Activated CD4-positive, alpha-beta T cell treated with anti-CD3 and anti-CD28 coated beads for 48 hours (primary cell): ENCODE measurements at regions not wholly inside any gene's neighbourhood (a gene's known extent, or its start where the extent isn't known, plus 50 kb on each side); places are given as distances from the start of the nearest gene placed in this dataset.

Experiments
- DNase-seq: peaks from one replicate; pipeline ENCODE4 v3.0.0-alpha.2; 2020

DNA sequence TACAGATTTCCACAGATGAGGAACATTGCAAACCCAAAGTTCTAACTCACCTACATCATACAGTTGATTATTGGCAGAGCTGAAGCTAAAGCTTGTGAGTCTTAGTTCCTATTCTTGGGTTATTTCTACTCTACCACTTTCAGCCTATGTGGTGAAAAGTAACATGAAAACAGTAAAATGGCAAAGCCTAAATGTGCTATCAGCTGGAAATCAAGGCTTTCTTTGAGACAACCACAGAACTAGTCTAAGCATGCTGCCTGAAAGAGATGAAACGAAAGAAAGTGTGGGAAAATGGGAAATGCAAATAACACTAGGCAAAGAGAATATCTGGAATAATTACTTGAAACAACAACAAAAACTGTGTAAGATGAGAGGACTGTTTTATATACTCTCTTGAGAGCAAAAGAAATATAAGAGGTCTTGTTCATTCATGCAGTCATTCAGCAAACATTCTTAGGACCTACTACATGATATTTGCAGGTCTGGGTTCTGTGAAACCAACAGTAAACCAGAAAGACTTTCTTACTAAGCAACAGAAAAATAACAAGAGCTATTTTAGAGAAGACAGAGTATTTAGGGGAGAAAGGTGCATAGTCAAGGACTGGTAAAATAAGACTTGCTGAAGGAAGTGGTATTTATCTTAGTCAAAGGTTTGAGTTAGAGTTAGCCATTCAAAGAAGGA is 437.1 kb downstream of the HTR7 start:
- no peak for DNase-seq

DNA sequence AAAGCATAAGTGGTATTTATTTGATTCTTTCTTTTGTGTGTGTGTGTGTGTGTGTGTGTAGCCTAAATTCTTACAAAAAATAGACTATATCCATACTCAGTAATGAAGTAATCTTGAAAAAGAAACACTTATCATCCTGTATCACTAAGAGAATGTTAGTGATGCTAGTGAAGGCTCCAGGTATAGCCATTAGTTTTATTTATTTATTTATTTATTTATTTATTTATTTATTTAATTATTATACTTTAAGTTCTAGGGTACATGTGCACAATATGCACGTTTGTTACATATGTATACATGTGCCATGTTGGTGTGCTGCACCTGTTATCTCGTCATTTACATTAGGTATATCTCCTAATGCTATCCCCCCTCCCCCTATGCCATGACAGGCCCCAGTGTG is 436.0 kb downstream of the HTR7 start:
- DNase-seq, result no peak

DNA sequence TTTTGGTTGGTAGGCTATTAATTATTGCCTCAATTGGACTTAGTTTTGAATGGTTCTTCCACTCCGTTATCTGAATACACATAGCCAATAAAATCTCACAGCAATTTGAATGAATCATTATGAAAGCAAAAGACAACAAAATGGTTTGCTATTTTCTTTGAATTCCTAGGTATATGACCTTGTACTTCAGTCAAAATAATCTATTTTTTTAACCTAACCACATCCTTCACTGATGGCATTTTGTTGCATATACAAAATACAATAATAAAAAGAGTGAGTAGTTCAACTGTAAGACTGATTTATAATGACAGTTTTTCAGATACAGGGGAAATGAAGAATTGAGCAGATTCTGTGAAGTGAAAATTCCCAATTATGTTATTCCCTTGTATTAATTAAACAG is 433.1 kb downstream of the HTR7 start:
- no peak for DNase-seq

DNA sequence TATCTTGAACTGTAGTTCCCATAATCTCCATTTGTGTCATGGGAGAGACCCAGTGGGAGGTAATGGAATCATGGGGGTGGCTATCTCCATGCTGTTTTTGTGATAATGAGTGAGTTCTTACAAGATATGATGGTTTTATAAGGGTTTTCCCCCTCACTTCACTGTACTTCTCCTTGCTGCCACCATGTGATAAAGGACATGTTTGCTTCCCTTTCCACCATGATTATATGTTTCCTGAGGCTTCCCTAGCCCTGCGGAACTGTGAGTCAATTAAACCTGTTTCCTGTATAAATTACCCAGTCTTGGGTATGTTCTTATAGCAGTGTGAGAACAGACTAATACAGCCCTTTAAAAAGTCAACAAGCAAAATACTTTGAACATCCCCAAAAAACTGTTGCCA is 427.7 kb downstream of the HTR7 start:
- DNase-seq, result no peak

DNA sequence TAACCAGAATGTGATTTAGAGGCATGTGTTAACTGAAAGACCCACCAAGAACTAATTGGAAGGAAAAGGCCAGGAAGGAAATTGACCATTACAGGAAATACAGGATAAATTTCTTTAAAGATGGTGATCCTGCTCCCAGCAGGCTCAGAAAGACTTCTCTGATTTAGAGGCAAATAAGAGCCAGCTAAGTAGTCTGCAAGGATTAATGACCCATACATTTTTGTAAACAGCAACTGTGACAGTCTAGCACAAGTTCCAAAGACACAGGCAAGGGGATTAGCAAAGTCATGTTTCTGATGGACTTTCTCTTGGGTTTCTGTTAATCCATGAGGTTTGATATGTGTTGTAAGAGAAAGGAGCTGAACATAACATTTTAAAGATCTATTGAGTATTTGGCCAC is 425.0 kb downstream of the HTR7 start:
- no peak for DNase-seq

DNA sequence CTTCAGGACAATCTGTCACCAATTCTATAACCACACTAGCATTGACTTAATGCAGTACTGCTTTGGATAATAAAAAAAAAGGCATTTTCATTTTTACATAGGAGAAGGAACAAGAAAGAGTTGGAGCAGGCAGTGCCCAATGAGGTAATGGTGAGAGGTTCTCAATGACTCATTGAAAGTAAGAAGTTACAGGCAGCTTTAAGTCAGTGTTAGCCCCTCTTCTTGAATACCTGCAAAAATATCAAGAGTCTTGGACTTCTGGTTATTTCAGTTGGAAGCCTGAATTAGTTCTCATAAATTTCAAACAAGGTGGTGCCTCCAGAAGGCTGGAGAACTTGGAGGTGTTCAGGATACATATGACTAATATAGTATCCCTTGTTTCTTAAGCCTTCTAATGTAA is 422.5 kb downstream of the HTR7 start:
- DNase-seq, result no peak

DNA sequence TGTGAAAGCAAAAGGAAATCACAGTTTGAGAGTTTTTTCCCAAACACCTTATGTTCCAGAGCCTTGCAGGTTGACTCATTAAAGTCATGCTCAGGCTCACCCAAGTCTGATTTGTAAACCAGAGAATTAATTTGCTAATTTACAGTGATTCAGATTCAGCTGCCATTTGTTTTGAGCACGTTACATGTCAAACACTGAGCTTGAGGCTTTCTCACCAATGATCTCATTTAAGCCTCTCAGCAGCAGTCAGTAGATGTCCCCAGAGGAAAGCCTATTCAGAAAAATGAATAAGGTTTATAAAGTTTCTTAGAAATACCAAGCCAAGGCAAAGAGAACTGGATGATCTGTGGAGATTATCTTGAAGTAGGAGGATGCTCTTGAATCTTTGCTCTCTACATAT is 420.4 kb downstream of the HTR7 start:
- DNase-seq, result no peak

DNA sequence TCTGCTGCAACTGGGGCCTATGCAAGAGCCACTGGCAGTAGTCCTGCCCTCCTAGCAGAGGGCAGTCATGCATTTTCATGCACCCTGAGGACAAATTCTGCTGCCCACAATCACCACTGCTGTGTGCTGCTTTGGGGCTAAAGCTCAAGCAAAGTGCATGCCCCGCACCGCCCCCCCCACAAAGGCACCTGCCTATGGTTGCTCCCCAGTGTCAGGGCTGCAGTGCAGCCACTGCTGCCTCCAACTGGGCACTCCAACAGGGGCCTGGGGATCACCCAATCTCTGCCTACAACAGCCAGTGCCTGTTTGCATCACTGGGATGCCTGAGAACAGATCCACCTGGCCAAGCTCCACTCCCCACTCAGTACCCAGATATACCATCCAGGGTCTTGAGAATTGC is 417.0 kb downstream of the HTR7 start:
- DNase-seq, result no peak

DNA sequence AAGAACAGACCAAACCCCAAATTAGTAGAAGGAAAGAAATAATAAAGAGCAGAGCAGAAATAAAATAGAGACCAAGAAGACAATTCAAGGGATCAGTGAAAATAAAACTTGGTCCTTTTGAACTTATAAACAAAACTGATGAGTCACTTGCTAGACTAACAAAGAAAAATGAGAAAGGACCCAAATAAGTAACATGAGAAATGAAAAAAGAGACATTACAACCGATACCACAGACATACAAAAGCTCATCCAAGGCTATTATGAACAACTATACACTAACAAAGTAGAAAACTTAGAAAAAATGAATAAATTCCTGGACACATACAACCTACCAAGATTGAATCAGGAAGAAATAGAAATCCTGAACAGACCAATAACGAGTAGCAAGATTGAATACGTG is 414.5 kb downstream of the HTR7 start:
- no peak for DNase-seq

DNA sequence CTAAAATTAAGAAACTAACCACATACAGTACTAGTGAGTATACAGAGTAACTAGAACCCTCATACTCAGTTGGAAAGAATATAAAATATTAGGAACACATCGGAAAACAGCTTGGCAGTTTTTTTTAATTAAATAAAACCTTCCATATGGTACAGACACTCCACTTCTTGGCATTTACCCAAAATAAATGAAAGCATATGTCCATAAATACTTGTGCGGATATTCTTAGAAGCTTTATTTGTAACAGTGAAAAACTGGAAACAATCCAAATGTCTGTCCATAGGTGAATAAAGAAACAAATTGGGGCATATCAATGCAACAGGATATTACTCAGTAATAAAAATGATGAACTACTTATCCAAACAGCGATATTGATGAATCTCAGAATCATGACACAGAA is 410.0 kb downstream of the HTR7 start:
- DNase-seq, result no peak

DNA sequence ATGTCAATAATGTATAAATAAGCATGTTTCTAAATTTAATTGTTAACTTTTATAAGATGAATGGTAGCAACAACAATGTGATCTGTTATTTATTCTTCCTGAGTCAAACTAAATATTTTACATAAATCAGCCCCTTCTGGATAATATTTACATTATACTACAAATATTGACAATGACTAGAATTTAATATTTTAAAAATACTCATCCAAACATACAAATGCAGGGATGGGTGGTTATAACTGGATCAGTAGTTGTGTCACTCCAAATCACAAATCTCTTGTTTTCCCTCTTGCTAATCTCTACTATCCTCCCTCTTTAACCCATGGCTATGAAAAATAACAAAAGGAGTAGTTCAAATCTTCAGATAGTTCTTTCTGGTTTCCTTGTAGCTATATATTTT is 407.0 kb downstream of the HTR7 start:
- DNase-seq, result no peak

DNA sequence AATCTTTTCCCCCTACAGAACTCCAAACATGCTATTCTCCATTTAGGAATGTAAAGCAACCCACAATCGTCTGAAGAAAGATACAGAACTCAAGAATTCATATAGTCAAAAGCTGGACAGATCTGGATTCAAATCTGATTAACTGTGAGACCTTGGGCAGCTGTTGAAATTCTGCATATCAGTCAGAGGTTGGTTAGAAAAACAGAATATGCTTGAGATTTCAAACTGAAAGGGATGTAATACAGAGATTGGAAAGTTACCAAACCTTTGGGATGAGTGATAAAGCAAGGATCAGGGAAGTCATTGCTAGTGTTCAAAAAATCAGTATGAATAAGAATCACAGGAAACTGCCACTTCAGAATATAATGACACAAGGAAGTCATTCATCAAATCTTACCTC is 406.6 kb downstream of the HTR7 start:
- DNase-seq, result no peak

DNA sequence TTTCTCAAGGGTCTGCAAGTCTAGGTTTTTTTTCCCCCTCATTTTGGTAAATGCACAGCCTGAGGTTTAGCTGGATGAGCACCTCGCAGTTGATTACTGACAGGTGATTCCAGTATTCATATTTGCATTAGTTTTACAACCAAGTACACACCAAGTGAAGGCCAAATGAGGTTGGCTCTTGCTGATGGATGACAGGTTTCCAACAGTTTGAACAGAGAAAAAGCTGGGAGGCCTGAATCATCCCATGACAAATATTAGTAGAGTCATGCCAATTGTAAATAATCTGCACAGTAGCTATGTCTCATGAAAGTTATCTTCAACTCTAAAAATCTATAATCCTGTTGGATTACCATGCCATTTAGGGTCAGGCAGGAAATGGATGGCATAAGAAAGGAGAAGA is 399.8 kb downstream of the HTR7 start:
- DNase-seq, result no peak

DNA sequence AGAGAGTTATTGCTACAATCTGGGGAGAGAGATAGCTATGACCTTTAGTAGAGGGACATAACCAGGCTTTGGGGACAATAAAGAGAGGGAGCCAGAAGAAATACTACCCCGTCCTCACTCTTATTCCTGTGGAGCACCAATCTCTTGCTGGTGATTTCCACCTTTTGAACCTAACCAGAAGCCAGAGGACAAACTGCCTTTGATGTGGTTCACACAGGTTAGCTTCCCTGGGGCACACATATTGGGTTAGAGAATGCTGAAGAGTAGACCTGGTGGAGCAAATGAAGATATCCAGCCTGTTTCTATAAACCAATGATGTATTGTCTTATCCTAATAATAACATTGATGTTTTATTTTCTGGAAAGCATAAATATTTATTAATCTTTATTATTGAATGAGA is 399.3 kb downstream of the HTR7 start:
- no peak for DNase-seq

DNA sequence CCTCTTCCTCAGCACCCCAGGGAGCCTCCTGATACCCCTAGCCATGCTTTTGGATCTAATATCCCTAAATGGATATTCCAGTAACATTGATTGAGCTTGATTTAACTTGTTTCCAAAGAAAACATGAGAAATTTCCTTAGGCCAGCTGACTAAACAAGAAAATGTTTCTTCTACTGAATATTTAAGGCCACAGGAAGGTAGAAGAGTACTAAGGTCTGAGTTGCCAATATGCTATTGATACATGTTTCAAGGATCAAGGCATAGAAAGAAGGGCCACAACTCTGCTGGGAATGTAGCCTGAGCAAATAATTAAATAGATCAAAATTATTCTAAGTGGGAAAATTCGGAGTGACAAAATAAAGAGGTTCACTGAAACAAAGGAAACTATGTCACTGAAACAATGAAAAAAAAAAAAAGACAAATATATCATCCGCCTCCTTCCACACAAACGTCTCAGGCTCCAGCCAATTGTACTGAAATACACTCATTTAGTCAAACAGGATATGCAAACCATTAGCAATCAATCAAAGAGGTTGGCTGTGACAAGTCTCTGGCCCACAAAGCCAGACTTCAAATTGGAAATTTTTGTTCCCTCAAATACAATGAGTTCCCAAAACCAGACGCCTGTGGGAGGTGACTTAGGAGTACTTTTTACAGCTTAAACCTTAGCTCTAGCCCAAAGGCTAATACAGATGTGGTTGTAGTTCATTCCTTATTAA is 396.2 kb downstream of the HTR7 start:
- no peak for DNase-seq

DNA sequence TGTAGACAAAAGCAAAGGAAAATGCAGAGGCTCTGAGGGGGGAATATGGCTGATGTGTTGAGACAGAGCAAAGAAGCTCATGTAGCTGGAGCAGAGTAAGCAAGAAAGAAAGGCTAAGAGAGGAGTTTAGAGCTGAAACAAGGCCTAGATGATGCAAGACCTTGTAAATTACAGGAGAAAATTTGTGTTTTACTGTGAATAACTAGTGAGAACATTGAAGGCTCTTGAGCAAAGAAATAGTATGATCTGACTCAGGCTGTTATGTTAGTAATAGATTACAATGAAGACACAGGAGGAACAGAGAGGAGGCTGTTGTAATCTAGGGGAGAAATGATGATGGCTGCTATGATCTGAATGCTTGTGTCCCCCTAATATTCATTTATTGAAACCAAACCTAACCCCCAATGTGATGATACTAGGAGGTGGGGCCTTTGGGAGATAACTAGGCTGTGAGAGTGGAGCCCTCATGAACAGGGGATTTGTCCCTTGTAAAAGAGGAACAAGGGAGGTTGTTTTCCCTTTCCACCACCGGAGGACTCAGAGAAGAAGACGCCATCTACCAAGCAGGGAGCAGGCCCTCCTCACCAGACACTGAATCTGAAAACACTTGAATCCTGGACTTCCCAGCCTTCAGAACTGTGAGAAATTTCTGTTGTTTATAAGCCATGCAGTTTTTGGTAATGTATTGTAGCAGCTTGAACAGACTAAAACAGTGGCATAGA is 394.9 kb downstream of the HTR7 start:
- DNase-seq, result no peak

DNA sequence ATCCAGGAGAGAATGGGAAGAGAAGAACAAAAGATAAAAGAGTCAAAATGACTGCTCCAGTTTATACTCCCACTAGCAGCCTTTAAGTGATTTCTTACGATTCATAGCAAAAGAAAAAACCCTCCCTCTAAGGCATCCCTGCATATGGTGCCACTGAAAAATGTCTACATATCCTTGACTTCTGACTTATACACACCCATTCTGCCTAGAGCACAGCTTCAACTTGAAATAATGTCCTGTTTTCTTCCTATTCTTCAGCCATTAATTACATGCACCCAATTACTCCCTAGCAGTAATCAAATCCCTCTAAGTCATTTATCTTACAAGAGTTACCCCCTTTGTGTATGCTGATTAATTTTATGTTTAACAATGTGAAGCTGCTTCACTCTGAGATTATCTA is 393.5 kb downstream of the HTR7 start:
- DNase-seq, result no peak

DNA sequence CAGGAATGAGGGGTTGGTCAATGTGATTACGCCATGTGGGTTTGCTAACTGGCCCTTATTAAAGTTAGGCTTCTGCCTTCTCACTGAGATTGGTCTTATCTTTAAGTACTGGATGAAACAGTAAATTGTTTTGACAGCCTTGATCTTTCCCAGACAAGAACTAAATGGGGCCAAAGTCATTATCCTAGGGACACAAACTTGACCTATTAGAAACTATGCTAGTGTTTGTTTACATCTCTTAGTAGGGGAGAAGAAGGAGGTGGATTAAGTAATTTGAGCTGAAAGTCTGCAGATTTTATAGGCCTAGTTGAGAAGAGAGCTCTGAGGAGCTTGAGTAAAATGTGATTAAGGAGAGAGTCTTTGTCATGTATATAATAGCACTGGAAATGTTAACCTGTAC is 386.9 kb downstream of the HTR7 start:
- DNase-seq, result no peak

DNA sequence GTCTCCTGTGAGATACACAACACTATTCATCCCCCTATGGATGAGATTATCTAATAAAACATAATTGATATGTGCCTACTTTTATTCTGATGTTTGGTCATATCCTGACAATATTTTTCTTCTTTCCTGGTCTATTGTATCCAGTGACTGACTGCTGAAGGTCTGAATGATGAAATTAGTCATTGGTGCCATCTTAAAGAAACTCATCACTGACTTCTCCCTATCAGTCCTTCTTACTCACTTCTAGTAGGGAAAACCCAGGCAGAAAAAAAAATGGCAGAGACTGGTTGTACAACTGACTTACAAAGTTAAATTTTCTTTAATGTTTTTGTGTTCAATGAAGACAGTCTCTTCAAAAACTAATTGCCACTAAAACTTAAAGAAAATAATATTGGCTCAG is 377.4 kb downstream of the HTR7 start:
- no peak for DNase-seq

DNA sequence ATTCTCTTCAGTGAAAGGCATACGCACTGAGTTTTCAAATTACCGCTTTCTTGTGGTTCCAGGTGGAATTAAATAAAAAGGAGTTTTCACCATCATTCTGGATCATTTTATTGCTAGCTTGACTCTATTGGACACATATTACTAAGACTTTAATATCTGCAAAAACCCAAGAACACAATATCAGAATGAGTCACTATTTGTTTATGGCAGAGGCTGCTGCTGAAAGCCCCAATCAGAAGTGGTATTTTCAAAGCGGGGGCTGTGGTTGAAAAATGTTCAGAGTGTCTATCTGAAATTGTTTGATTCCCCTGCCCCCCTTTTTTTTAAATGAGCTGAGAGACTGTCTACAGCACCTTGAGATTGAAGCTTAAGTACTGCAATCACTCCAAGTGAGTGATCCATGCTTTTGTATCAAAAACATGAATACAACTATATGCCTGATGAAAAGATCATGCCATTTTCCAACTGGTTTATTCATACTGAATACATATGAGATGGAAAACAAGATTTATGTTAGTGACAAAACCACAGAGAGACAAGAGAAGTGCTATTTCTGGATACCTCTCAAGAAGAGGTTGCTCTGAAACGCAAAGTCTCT is 376.4 kb downstream of the HTR7 start:
- DNase-seq, result no peak

DNA sequence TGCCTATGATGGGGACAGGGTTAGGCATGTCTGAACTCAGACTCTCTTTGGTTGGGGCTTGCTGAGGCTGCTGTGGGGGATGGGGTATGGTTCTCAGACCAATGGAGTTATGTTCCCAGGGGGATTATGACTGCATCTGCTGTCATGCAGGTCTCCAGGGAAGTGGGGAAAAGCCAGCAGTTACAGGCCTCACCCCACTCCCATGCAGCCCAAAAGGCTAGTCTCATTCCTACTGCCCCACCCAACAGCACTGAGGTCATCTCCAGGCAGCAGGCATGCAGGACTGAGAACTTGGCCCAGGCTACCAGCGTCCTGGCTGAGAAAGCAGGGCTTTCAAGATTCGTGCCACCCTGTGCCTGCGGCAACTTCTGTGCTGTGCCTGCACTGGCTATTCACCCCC is 373.3 kb downstream of the HTR7 start:
- no peak for DNase-seq

DNA sequence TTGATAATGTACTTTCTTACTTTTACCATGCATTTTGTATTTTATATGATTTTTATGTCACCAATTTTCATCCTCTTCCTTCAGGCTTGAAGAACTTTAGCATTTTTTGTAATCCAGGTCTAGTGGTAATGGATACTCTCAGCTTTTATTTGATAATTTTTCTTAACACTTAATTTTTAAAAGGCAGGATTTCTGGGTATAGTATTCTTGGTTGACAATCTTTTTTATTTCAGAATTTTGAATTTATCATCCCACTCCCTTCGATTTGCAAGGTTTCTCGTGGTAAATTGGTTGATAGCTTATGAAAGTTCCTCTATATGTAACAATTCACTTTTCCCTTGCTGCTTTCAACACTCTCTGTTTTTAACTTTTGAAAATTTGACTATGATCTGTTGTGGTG is 363.7 kb downstream of the HTR7 start:
- DNase-seq, result no peak

DNA sequence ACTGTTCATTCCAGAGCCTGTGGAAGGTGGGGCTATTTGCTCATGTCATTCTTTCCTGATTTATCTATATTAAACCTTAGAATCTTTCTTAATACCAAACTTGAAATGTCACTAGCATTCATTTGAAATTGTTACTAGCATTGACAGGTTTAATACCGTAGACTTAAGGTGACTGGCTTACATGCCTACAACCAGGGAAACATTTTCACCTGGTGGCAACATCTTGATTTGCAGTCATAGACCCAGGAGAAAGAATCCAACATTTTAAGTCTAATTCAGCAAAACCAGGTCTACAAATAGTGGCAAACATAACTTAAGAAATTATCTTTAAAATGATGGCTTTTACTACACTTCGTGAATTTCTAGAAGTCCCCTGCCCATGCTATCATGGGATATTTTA is 353.7 kb downstream of the HTR7 start:
- no peak for DNase-seq

DNA sequence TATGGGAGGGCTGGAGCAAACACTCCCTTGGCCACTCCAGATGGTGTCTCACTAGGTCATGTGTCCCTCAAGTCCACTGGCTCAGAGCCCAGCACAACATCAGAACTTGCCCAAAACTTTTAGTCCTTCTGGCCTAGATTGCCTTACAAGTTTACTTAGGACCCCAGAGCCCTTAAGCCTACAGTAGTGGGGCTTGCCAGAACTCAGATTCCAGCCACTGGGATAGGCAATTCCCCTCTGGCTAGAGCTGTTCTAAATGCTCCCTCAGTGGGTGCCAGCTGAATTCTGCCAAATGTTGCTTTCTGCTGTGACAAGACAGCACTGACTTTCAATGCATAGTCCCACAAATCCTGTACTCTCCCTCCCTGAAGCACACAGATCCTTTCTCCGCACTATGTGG is 331.1 kb downstream of the HTR7 start:
- DNase-seq, result no peak
